LNCAP (cell line): ENCODE measurements at regions not wholly inside any gene's neighbourhood (a gene's known extent, or its start where the extent isn't known, plus 50 kb on each side); places are given as distances from the start of the nearest gene placed in this dataset.

Source experiments
- CTCF ChIP-seq: fragments of 450-650 bp; IDR thresholded peaks from 2 replicates; pipeline ENCODE4 v1.5.1; 2017; ENCODE audit warnings: mild to moderate bottlenecking

GRCh38 chr4:23245203-23245832 is 552.6 kb downstream of the GBA3 start:
- no peak for TF ChIP-seq CTCF

- no peak for TF ChIP-seq CTCF
Observed at GRCh38 chr4:23242962-23243361, 550.2 kb downstream of the GBA3 start.

- no peak for TF ChIP-seq CTCF
Observed at GRCh38 chr4:23241408-23241807, 548.7 kb downstream of the GBA3 start.

- no peak for TF ChIP-seq CTCF
Observed at GRCh38 chr4:23238848-23239247, 546.1 kb downstream of the GBA3 start.

GRCh38 chr4:23237771-23238170 is 545.0 kb downstream of the GBA3 start:
- TF ChIP-seq CTCF: no peak

- no peak for TF ChIP-seq CTCF
Observed at GRCh38 chr4:23235628-23236390, 543.1 kb downstream of the GBA3 start.

GRCh38 chr4:23234716-23235115 is 542.0 kb downstream of the GBA3 start:
- no peak for TF ChIP-seq CTCF
